Hindlimb muscle (tissue), 1 donor: ENCODE measurements at regions not wholly inside any gene's neighbourhood (a gene's known extent, or its start where the extent isn't known, plus 50 kb on each side); places are given as distances from the start of the nearest gene placed in this dataset.
A peak's percentile ranks its signal among the peaks of the same experiment; 100 is the strongest.
"Not testable (repeated sequence)": the region's sequence is repeated elsewhere in the genome, so short reads cannot be mapped to it uniquely, and the experiment has no call there.

Experiments used
- DNase-seq: peaks from one replicate; pipeline ENCODE4 v3.0.0-alpha.2; 2013

- DNase-seq: no peak
Measured at GRCh38 chr10:129056734-129057689, 410.0 kb upstream of the MGMT start.

GRCh38 chr10:129057856-129058663 lies 409.0 kb upstream of the MGMT start:
- DNase-seq: no peak

- no peak for DNase-seq
Measured at GRCh38 chr10:129058664-129059155, 408.3 kb upstream of the MGMT start.

DNA sequence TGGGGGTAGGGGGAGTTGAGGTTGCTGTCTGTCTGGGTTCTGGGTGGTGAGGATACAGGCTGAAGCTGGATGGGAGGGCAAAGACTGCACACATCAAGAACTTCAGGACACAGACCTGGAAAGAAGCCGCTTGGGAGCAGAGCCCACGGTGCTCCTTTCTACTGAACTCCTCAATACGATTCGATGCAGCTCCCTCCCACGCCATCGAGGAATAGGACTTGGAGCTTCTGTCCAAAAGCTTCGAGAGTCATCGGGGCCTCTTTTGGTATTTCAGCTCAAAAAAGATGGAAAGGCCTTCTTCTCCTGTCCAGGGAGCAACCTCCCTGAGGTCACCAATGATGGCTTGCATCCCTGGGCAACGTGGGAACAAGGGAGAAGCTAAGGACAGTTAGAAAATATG lies 407.1 kb upstream of the MGMT start:
- DNase-seq: no peak

- no peak for DNase-seq
Measured at GRCh38 chr10:129063212-129063611, 403.8 kb upstream of the MGMT start.

DNA sequence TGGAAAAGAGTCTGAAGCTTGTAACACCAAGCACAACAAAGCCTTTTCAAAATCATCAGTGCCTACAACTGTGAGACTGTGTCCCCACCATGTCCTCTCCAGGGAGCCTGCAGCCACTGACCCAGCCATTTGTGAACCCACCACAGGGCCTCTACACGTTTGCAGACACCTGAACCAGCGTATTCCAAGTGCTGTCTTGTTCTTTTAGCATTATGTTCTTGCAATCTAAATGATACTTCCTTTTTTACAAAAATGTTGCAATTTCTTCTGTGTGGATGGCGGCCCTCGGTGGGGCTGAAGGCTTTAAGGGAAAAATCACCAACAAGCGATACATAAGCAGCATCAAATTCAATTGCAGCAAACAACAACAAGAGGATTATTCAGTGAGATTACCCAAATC lies 403.2 kb upstream of the MGMT start:
- no peak for DNase-seq

GRCh38 chr10:129066529-129066928 lies 400.5 kb upstream of the MGMT start:
- DNase-seq: not testable (repeated sequence)

DNA sequence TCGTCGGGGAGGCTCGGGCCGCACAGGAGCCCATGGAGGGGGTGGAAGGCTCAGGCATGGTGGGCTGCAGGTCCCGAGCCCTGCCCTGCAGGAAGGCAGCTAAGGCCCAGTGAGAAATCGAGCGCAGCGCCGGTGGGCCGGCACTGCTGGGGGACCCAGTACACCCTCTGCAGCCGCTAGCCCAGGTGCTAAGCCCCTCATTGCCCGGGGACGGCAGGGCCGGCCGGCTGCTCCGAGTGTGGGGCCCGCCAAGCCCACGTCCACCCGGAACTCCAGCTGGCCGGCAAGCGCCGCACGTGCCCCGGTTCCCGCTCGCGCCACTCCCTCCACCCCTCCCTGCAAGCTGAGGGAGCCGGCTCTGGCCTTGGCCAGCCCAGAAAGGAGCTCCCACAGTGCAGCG lies 395.6 kb upstream of the MGMT start:
- not testable (repeated sequence) for DNase-seq

GRCh38 chr10:129074939-129075338 lies 392.1 kb upstream of the MGMT start:
- no peak for DNase-seq

- no peak for DNase-seq
Measured at GRCh38 chr10:129075508-129075907, 391.5 kb upstream of the MGMT start.

GRCh38 chr10:129075927-129076326 lies 391.1 kb upstream of the MGMT start:
- no peak for DNase-seq

DNA sequence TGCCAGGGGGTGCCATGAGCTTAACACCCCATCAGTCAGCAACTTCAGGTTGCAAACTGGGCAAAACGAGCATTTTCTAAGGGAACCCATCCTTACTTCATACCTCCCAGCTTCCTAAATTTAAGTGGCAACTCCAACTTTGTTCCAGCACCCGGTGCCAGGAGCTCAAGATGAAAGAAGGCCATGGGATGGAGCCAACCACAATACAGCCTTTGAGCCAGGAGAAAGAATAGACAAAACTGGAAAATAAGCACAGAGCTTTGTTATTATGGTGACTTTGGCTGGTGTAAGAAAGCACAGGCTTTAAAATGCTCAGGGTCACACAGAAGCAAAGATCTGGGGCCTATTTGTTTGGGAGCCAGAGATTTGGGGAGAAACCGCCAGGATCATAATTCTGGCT lies 388.7 kb upstream of the MGMT start:
- DNase-seq: no peak

DNA sequence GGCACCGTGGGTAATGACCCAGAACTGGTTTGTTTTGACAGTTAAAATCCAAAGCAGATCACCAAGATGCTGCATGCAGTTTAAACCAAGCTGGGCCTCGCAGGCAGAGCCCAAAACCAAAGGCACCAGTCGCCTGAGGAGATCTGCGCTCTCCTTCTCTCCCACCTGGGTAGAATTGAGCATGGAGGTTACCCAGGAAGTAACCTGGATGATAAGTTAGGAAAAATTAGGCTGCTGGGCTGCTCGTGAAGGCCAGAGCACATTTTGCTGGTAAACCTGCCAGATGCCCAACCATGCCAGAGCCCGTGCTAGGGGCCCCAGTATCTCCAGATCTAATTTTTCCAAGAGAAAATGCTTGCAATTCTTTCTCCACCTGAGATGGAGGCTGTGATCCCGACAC lies 388.3 kb upstream of the MGMT start:
- DNase-seq: no peak

GRCh38 chr10:129079705-129080104 lies 387.3 kb upstream of the MGMT start:
- peak; percentile 57 for DNase-seq

DNA sequence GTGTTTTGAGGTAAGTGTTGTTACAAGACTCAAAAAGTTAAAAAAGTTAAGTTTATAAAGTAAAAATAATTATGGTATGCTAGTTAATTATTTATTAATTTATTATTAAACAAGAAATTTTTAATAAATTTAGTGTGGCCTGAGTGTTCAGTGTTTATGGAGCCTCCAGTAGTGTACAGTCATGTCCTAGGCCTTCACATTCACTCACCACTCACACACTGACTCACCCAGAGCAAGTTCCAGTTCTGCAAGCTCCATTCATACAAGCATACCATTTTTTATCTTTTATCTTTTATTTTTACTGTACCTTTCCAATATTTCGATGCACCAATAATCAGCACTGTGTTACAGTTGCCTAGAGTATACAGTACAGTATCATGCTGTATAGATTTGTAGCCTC lies 381.2 kb upstream of the MGMT start:
- DNase-seq: no peak

DNA sequence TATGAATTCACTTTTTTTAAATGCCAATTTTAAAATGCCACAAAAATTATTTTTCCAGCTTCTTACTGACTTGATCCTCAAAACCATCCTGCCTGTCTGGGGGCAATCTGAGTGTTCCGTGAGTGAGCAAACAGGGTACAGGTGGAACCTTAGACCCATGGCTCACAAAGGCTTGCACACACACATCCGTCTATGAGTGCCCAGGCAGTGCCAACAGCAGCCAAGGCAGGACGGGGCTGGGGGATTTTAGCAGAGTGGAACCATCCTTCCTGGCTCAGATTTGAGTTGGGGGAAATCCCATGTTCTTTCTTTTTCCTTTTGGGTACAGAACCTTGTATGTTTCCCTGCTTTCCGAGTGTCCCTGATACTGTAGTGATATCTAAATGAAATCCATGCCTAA lies 377.7 kb upstream of the MGMT start:
- no peak for DNase-seq

GRCh38 chr10:129090165-129090564 lies 376.9 kb upstream of the MGMT start:
- no peak for DNase-seq

DNA sequence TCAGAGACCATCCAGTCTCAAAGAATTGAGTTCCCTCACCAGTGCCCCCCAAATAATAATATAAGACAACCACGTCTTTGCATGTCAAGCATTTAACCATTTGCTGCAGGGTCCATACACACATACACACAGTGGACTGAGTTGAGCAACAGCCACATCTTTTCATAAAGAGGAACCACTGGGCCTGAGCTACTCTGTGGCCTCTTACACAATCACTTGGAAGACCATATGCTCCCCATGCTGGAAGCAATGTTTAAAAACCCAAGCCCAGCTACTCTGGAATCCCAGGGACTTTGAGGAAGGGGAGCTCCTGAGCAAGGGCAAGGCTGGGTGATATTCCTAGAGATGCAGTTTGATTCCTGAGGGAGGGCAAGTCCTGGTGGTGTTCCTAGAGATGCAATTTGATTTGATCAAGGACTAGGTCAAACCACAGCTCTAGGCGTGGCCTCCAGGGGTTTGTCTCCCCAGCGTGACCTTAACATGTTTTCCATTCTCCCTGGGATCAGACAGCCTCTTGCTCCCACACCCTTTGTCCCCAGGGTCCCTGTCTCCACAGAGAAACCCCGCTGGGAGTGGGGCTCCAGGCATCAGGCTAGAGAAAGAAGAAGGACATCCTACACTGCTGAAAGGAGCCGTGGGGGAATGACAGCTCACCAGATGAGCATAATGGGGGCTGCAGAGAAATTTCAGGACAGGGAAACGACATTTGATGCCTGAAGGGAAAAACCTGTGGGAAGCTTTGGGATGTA lies 376.2 kb upstream of the MGMT start:
- no peak for DNase-seq

DNA sequence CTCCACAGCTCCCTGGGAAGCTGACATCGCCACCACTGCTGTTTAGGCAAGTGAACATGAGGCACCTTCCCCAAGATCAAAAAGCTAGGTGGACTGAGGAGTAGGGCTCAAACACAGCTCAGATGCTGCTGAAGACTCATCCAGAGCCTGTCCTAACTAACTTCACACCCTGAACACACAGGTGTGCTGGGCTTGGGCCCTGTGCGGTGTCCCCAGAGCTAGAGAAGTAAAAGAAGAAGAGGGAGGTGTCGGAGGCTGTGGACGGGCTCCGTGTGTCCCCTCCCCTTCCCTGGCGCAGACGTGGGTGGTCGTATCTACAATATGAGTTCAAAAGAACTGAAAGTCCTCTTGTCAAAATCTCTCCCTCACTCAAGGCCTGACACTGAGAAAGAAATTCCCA lies 373.4 kb upstream of the MGMT start:
- no peak for DNase-seq

GRCh38 chr10:129094233-129094632 lies 372.8 kb upstream of the MGMT start:
- DNase-seq: no peak

- DNase-seq: no peak
Measured at GRCh38 chr10:129094861-129095260, 372.2 kb upstream of the MGMT start.

GRCh38 chr10:129095680-129096064 lies 371.4 kb upstream of the MGMT start:
- DNase-seq: no peak
